ENCODE measurements at regions not wholly inside any gene's neighbourhood (a gene's known extent, or its start where the extent isn't known, plus 50 kb on each side); places are given as distances from the start of the nearest gene placed in this dataset.

- no peak overlapping the region for H3K27ac ChIP-seq
- H3K4me1 ChIP-seq: peaks cover 0 to 12% (median under 1%) of the 10 kb centered on the region in 3 donors
- TF ChIP-seq POLR2A (IDR thresholded peaks at IDR 0.05): no peak
- no peak for TF ChIP-seq POLR2AphosphoS5 (IDR thresholded peaks at IDR 0.05)
- TF ChIP-seq CTCF (IDR thresholded peaks at IDR 0.05): no peak
- TF ChIP-seq EP300 (IDR thresholded peaks at IDR 0.05): no peak
- ATAC-seq: no peak
- no peaks in the 10 kb centered on the region for H3K36me3 ChIP-seq
- no peak overlapping the region for H3K4me3 ChIP-seq
- H3K9me3 ChIP-seq: no peaks in the 10 kb centered on the region
- no peaks in the 10 kb centered on the region for H3K27me3 ChIP-seq
Observed at GRCh38 chr20:8963330-8963729, 105.6 kb upstream of the PLCB4 start.

GRCh38 chr20:8964959-8965562 is 103.8 kb upstream of the PLCB4 start:
- no peaks in the 10 kb centered on the region for H3K36me3 ChIP-seq
- H3K27me3 ChIP-seq: no peaks in the 10 kb centered on the region
- no peaks in the 10 kb centered on the region for H3K9me3 ChIP-seq
- no peak for ATAC-seq
- no peak for TF ChIP-seq CTCF (IDR thresholded peaks at IDR 0.05)
- no peak overlapping the region for H3K4me3 ChIP-seq
- no peak overlapping the region for H3K27ac ChIP-seq
- WGBS, 2 donors (ENCODE audit: low coverage in 1 of 2): 26 to 80% methylated on average over 2 to 3 of the region's 5 CpGs
- peaks cover 0 to 16% (median 5%) of the 10 kb centered on the region in 3 donors for H3K4me1 ChIP-seq

GRCh38 chr20:8967641-8968245 is 101.1 kb upstream of the PLCB4 start:
- 94 to 96% methylated on average over 2 of the region's 2 CpGs for WGBS, 2 donors (ENCODE audit: low coverage in 1 of 2)
- H3K9me3 ChIP-seq: no peaks in the 10 kb centered on the region
- TF ChIP-seq CTCF (IDR thresholded peaks at IDR 0.05) (no peak), POLR2AphosphoS5 (IDR thresholded peaks at IDR 0.05) (no peak), POLR2A (IDR thresholded peaks at IDR 0.05) (no peak)

GRCh38 chr20:8969146-8969583 is 99.7 kb upstream of the PLCB4 start:
- TF ChIP-seq CTCF (IDR thresholded peaks at IDR 0.05) (no peak), POLR2AphosphoS5 (IDR thresholded peaks at IDR 0.05) (no peak)
- H3K9me3 ChIP-seq: no peaks in the 10 kb centered on the region
- H3K4me1 ChIP-seq: peaks cover 0 to 16% (median 5%) of the 10 kb centered on the region in 3 donors
- H3K4me3 ChIP-seq: no peak overlapping the region
- no peaks in the 10 kb centered on the region for H3K36me3 ChIP-seq
- H3K27me3 ChIP-seq: no peaks in the 10 kb centered on the region
- ATAC-seq: no peak
- H3K27ac ChIP-seq: no peak overlapping the region

More at GRCh38 chr20:8967641-8968245, 101.1 kb upstream of the PLCB4 start:
- H3K27ac ChIP-seq: no peak overlapping the region
- H3K27me3 ChIP-seq: no peaks in the 10 kb centered on the region
- H3K36me3 ChIP-seq: no peaks in the 10 kb centered on the region
- H3K4me3 ChIP-seq: no peak overlapping the region
- ATAC-seq: no peak
- H3K4me1 ChIP-seq: peaks cover 0 to 16% (median 5%) of the 10 kb centered on the region in 3 donors

- H3K4me3 ChIP-seq: no peak overlapping the region
- TF ChIP-seq POLR2A (IDR thresholded peaks at IDR 0.05): no peak
- no peak for TF ChIP-seq CTCF (IDR thresholded peaks at IDR 0.05)
- TF ChIP-seq EP300 (IDR thresholded peaks at IDR 0.05): no peak
- no peak for ATAC-seq
- no peaks in the 10 kb centered on the region for H3K27me3 ChIP-seq
- no peaks in the 10 kb centered on the region for H3K36me3 ChIP-seq
- peaks cover 0 to 10% (median 5%) of the 10 kb centered on the region in 3 donors for H3K4me1 ChIP-seq
- WGBS, 2 donors (ENCODE audit: low coverage in 1 of 2): 54 to 65% methylated on average over 4 of the region's 4 CpGs
- no peaks in the 10 kb centered on the region for H3K9me3 ChIP-seq
- no peak overlapping the region for H3K27ac ChIP-seq
Observed at GRCh38 chr20:8971669-8972316, 97.1 kb upstream of the PLCB4 start.
